ENCODE measurements at regions not wholly inside any gene's neighbourhood (a gene's known extent, or its start where the extent isn't known, plus 50 kb on each side); places are given as distances from the start of the nearest gene placed in this dataset.
"Not testable (repeated sequence)": the region's sequence is repeated elsewhere in the genome, so short reads cannot be mapped to it uniquely, and the experiment has no call there.

- TF ChIP-seq CTCF (IDR thresholded peaks at IDR 0.05; ENCODE audit: borderline replicate concordance, insufficient read depth, low read depth, low read length), result no peak
Measured at GRCh38 chr12:105524961-105525360, 194.5 kb downstream of the C12orf75 start.

GRCh38 chr12:105534068-105534467 is 203.6 kb downstream of the C12orf75 start:
- H3K4me3 ChIP-seq (ENCODE audit: low read depth, low read length), result no peak overlapping the region
- no peak for TF ChIP-seq CTCF (IDR thresholded peaks at IDR 0.05; ENCODE audit: borderline replicate concordance, insufficient read depth, low read depth, low read length)

More at GRCh38 chr12:105524961-105525360, 194.5 kb downstream of the C12orf75 start:
- H3K4me3 ChIP-seq (ENCODE audit: low read depth, low read length), result no peak overlapping the region

- H3K4me3 ChIP-seq (ENCODE audit: low read depth, low read length), result not testable (repeated sequence)
Measured at GRCh38 chr12:105535033-105535432, 204.5 kb downstream of the C12orf75 start.

GRCh38 chr12:105538880-105539279 is 208.4 kb downstream of the C12orf75 start:
- no peak for TF ChIP-seq CTCF (IDR thresholded peaks at IDR 0.05; ENCODE audit: borderline replicate concordance, insufficient read depth, low read depth, low read length)
- no peak overlapping the region for H3K4me3 ChIP-seq (ENCODE audit: low read depth, low read length)

GRCh38 chr12:105539735-105540134 is 209.2 kb downstream of the C12orf75 start:
- no peak overlapping the region for H3K4me3 ChIP-seq (ENCODE audit: low read depth, low read length)
- TF ChIP-seq CTCF (IDR thresholded peaks at IDR 0.05; ENCODE audit: borderline replicate concordance, insufficient read depth, low read depth, low read length), result no peak

- H3K4me3 ChIP-seq (ENCODE audit: low read depth, low read length), result no peak overlapping the region
- no peak for TF ChIP-seq CTCF (IDR thresholded peaks at IDR 0.05; ENCODE audit: borderline replicate concordance, insufficient read depth, low read depth, low read length)
Measured at GRCh38 chr12:105547786-105548185, 217.3 kb downstream of the C12orf75 start.

- no peak for TF ChIP-seq CTCF (IDR thresholded peaks at IDR 0.05; ENCODE audit: borderline replicate concordance, insufficient read depth, low read depth, low read length)
Measured at GRCh38 chr12:105548626-105549025, 218.1 kb downstream of the C12orf75 start.

GRCh38 chr12:105552056-105552455 is 221.6 kb downstream of the C12orf75 start:
- TF ChIP-seq CTCF (IDR thresholded peaks at IDR 0.05; ENCODE audit: borderline replicate concordance, insufficient read depth, low read depth, low read length), result no peak
- H3K4me3 ChIP-seq (ENCODE audit: low read depth, low read length), result no peak overlapping the region

More at GRCh38 chr12:105548626-105549025, 218.1 kb downstream of the C12orf75 start:
- H3K4me3 ChIP-seq (ENCODE audit: low read depth, low read length), result no peak overlapping the region
